NCI-H1694 (cell line): ENCODE measurements at regions not wholly inside any gene's neighbourhood (a gene's known extent, or its start where the extent isn't known, plus 50 kb on each side); places are given as distances from the start of the nearest gene placed in this dataset.
A peak's percentile ranks its signal among the peaks of the same experiment; 100 is the strongest.

ENCODE experiments used
- DNase-seq: peaks from one replicate; lab custom pipeline; 2025; lab: John Stamatoyannopoulos, UW

DNA sequence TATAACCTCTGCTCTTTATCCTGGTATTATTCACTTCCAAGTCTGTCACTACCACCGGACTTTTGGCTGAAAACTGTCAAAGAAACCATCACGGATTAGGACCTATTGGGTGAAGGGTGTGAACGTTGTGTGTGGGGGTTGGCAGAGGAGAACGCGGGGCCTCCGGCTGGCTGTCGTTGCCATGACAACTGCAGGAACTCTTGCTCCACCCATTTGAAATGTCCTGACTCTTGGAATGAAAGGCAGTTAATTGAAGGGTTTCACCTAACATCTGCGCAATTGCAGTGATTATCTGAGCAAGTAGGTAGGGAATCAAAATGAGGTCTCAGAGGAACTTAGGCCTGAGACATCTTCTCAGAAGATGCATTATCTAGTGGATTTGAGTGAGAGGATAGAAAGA lies 60.9 kb upstream of the CLMP start:
- no peak for DNase-seq

DNA sequence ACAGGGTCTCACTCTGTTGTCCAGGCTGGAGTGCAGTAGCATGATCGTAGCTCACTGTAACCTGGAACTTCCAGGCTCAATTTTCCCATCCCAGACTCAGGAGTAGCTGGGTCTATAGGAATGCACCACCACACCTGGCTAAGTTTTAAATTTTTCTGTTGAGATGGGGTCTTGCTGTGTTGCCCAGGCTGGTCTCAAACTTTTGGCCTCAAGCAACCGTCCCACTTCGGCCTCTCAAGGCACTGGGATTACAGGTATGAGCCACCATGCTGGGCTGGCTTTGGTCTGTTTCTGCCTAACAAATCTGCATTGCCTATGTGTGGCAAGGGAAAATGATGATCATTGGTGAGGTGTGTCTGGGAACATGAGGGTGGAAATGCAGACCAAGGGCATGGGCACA lies 59.3 kb upstream of the CLMP start:
- no peak for DNase-seq

DNA sequence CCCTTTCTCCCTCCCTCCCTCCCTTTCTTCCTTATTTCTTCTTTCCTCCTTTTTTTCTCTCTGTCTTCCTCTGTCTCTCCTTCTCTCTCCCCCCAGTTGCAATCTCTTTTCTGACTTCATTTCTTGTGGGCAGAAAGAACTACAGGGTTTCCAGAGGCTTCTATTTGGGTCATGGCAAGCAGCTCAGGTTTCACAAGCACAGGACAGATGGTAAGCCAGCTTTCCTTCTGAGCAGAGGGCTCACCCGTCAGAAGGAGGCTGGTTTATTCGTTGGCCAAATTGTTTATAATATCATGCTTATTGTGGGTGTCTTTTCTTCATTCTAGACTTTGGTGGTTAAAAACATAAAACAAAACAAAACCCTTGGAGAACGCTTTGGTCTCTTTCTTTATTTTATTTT lies 58.9 kb upstream of the CLMP start:
- no peak for DNase-seq

DNA sequence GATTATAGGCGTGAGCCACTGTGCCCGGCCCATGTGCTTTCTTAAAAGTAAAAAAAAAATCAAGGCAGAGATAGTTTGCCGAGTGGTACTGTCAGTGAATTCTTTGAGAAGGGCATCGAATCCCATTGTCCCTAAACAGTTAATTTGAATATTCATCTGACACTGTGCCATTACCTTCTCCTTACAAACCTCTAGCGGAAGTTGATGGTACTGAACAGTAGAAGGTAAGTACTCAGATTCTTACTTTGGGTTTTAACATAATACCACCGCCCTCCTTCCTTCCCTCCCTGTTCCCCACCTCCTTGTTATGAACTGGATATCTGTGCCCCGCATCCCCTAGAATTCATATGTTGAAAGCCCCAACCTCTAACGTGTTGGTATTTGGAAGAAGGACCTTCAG lies 58.2 kb upstream of the CLMP start:
- DNase-seq = no peak

DNA sequence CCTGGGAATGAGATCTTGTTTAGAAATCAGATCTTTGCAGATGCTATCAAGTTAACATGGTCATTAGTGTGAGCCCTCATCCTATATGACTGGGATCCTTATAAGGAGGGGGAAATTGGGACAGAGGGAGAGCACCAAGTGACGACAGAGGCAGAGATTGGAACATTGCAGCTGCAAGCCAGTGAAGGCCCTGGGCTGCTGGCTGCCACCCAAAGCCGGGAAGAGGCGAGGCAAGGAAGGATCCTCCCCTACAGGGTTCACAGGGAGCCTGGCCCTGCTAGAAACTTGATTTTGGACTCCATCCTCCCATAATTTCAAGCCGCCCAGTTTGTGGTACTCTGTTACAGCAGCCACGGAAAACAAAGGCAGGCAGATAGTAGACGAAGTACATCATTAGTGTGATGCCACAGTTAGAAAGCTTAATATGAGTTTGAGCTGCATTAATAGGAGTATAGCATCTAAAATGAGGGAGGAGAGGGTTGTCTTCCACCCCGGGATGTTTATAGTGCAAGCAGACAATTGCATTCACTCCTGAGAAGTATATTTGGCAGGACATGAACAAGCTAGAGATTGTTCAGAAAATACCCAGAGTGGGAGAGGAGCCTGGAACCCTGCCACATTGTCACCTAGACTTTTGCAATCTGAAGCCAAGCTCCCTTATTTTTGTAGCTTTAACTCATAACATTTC lies 56.8 kb upstream of the CLMP start:
- no peak for DNase-seq

DNA sequence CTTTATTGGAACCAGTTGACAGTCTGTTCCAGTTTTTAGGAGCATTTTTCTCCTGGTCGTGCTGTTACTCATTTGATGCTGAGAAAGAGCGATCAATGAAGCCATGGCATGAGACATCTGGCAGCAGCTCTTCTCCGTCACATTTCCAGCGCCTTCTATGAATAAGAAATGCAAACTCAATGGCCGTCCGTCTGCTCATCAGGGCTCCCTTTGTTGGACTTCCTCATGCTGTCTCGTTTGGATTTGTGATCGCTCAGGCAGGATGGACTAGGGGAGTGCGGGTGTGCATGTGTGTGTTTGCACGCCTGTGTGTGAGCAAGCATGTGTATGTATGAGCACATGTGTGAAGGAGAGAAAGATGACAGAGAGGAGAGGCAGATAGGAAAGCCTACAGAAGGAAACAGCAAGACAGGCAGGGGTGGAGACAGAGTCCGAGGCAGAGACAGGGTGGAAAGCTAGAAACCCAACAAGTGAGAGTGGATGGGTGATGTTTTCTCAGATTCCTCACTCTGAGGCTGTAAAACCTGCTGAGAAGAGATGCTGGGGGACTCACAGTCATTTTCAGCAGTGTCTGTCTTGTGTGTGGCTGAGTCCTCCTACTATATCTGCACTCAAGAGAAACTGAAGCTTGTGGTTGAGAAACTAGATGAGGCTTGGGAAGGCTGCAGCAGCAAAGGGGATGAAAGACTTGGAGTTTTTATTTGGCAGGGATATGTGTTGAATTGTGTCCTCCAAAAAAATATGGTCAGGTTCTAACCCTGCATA lies 56.0 kb upstream of the CLMP start:
- no peak for DNase-seq

DNA sequence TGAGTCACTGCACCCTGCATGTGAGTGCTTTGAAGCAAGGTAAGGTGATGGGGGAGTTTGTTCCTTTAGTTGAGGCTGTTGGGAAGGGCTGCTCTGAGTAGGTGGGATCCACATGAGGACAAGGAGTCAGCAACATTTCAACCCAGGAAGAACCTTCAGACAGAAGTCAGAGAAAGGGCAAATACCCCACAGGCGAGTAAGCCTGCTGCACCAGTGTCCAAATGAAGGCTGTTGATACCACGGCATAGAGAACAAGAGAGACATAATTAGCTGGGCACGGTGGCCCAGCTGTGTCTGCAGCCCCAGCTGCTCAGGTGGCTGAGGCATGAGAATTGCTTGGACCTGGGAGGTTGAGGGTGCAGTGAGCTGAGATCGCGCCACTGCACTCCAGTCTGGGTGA lies 54.3 kb upstream of the CLMP start:
- DNase-seq = no peak

DNA sequence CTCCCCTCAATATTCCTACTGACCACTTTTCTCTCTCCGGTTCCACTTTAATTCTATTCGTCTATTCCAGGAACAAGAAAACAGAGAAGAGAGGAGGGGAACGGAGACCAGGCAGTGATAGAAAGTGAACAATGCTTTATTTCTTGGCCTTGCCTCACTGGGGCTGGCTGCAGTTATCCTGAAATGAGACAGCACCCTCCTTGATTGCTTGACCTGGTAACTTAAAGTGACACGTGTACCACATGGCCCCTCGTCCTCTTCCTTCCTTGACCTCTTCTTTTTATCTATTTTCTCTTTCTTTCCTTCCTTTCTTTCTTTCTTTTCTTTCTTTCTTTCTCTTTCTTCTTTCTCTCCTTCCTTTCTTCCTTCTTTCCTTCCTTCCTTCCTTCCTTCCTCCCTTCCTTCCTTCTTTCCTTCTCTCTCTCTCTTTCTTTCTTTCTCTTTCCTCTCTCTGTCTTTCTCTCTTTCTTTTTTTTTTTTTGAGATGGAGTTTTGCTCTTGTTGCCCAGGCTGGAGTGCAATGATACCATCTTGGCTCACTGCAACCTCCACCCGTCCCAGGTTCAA lies 52.8 kb upstream of the CLMP start:
- no peak for DNase-seq

DNA sequence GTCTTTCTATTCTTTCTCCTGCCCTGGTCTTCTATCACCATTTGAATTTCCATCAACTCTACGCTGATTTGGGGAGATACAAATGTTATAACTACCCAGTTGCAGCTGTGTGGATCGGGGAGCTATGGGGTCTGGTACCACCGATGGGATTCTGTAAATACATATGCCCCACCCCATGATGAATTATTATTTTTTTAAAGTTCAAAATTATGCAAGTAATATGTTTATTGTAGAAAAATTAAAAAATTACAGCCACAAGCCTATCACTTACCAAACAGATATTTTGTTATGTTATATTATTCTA lies 52.4 kb upstream of the CLMP start:
- no peak for DNase-seq

DNA sequence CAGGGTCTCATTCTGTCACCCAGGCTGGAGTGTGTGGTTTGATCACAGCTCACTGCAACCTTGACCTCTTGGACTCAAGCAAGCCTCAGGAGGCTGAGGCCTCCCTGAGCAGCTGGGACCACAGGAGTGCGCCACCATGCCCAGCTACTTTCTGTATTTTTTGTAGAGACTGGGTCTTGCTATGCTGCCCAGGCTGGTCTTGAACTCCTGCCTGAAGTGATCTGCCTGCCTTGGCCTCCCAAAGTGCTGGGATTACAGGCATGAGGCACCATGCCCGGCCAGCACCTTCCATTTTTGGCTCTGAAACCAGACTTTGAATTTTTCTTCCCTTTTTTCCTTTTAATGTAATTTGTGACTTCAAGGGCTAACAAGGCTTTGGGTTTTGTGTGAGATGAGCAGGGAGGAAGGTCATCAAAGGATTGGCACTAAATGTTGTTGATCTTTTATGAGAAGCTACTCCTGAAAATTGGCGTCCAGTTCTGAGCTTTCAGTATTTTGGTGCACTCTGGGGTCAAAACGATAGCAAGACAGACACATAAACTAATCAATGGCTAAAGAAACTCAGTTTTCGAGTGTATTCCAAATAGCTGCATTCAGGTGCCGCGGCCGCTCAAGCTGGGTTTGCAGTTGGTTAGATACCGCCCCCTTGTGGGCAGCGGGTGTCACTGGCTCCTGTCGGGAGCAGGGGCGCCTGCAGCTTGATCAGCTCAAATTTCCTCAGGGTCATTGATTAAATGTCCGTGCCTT lies 51.9 kb upstream of the CLMP start:
- peak; percentile 10 for DNase-seq

DNA sequence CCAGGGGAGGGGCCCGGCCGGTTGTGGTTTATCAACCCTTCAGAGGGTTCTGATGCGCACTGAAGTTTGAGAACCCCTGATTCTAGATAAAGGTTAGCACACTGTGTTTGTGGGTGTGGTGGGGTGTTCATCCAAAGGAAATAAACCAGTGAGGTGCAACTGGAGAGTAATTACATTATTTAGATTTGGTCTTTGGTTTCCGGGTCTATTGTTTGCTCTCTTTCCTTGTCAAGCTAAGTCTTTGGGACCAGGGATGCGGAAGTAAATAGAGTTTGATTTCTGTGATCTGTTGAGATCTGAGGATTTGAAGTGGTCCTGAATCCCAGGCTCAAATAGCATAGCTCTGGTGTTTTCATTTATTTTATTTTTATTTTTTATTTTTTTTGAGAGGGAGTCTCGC lies 50.5 kb upstream of the CLMP start:
- DNase-seq = no peak
